HEK293 (cell line): ENCODE measurements at regions not wholly inside any gene's neighbourhood (a gene's known extent, or its start where the extent isn't known, plus 50 kb on each side); places are given as distances from the start of the nearest gene placed in this dataset.

Experiments
- CTCF ChIA-PET: fragments of 350-600 bp; formaldehyde crosslinking; extraction: SDS; loops from one replicate; lab custom pipeline; 2021; ENCODE audit warnings: antibody characterized with exemption; lab: Yijun Ruan, JAX
- POLR2A ChIA-PET: fragments of 300-600 bp; formaldehyde crosslinking; extraction: SDS; loops from one replicate; lab custom pipeline; 2020; ENCODE audit warnings: antibody characterized with exemption, inconsistent platforms; lab: Yijun Ruan, JAX
- H3K27ac ChIP-seq: fragments of 200-500 bp; sonication (Bioruptor generic); 2 replicates; pipeline ENCODE4 v1.5.1; 2014; ENCODE audit warnings: low read depth, low read length, control low read depth, inconsistent platforms; ENCODE audit errors: extremely low read depth
- H3K36me3 ChIP-seq, 2 experiments: fragments of 200-500 bp in 1 of 2; sonication (Bioruptor generic) in 1 of 2; 1 replicate in 1 of 2; 2 replicates in 1 of 2; pipeline ENCODE4 v1.5.1; 2014 to 2017; ENCODE audit warnings: inconsistent platforms in 2 of 2, low read length in 2 of 2; ENCODE audit not compliant: control insufficient read depth in 2 of 2, insufficient read depth in 1 of 2
- H3K4me1 ChIP-seq: fragments of 200-500 bp; sonication (Bioruptor generic); 2 replicates; pipeline ENCODE4 v1.5.1; 2014; ENCODE audit warnings: mild to moderate bottlenecking, low read length, inconsistent platforms; ENCODE audit not compliant: control insufficient read depth, insufficient read depth
- H3K4me3 ChIP-seq: 2 replicates; pipeline ENCODE4 v1.5.1; 2011; ENCODE audit warnings: low read depth, mild to moderate bottlenecking, control low read depth, low read length, moderate library complexity
- H3K9me3 ChIP-seq: fragments of 200-500 bp; sonication (Bioruptor generic); 2 replicates; pipeline ENCODE4 v1.5.1; 2014; ENCODE audit warnings: low read depth, low read length, inconsistent platforms; ENCODE audit not compliant: control insufficient read depth, insufficient read depth
- FEZF1 ChIP-seq: fragments of 450-650 bp; formaldehyde crosslinking; IDR thresholded peaks from 2 replicates; pipeline ENCODE4 v1.5.1; 2016; ENCODE audit warnings: missing biosample characterization, missing genetic modification characterization
- GLIS1 ChIP-seq: fragments of 450-650 bp; formaldehyde crosslinking; IDR thresholded peaks from 2 replicates; pipeline ENCODE4 v1.5.1; 2016; ENCODE audit warnings: missing biosample characterization, missing genetic modification characterization
- KLF1 ChIP-seq: fragments of 450-650 bp; formaldehyde crosslinking; IDR thresholded peaks from 2 replicates; pipeline ENCODE4 v1.5.1; 2016; ENCODE audit warnings: missing biosample characterization, missing genetic modification characterization
- KLF16 ChIP-seq: fragments of 450-650 bp; formaldehyde crosslinking; IDR thresholded peaks from 2 replicates; pipeline ENCODE4 v1.5.1; 2017; ENCODE audit warnings: missing biosample characterization, missing genetic modification characterization
- OVOL3 ChIP-seq: fragments of 450-650 bp; formaldehyde crosslinking; IDR thresholded peaks from 2 replicates; pipeline ENCODE4 v1.5.1; 2016; ENCODE audit warnings: missing biosample characterization, missing genetic modification characterization
- WT1 ChIP-seq: fragments of 450-650 bp; formaldehyde crosslinking; IDR thresholded peaks from 2 replicates; pipeline ENCODE4 v1.5.1; 2016; ENCODE audit warnings: missing biosample characterization, missing genetic modification characterization
- ZBTB20 ChIP-seq: fragments of 450-650 bp; formaldehyde crosslinking; IDR thresholded peaks from 2 replicates; pipeline ENCODE4 v1.5.1; 2016; ENCODE audit warnings: missing biosample characterization, missing genetic modification characterization
- ZBTB48 ChIP-seq: fragments of 450-650 bp; formaldehyde crosslinking; IDR thresholded peaks from 2 replicates; pipeline ENCODE4 v1.5.1; 2016; ENCODE audit warnings: missing biosample characterization, missing genetic modification characterization
- ZEB2 ChIP-seq: fragments of 450-650 bp; formaldehyde crosslinking; IDR thresholded peaks from 2 replicates; pipeline ENCODE4 v1.5.1; 2016; ENCODE audit warnings: missing biosample characterization, missing genetic modification characterization
- ZFP3 ChIP-seq: fragments of 450-650 bp; formaldehyde crosslinking; IDR thresholded peaks from 2 replicates; pipeline ENCODE4 v1.5.1; 2016; ENCODE audit warnings: low read depth, missing biosample characterization, missing genetic modification characterization
- ZFP37 ChIP-seq: fragments of 450-650 bp; formaldehyde crosslinking; IDR thresholded peaks from 2 replicates; pipeline ENCODE4 v1.5.1; 2016; ENCODE audit warnings: missing biosample characterization, missing genetic modification characterization
- ZNF138 ChIP-seq: fragments of 450-650 bp; formaldehyde crosslinking; IDR thresholded peaks from 2 replicates; pipeline ENCODE4 v1.5.1; 2016; ENCODE audit warnings: missing biosample characterization, missing genetic modification characterization, borderline replicate concordance
- ZNF16 ChIP-seq: fragments of 450-650 bp; formaldehyde crosslinking; IDR thresholded peaks from 2 replicates; pipeline ENCODE4 v1.5.1; 2016; ENCODE audit warnings: low read depth, missing biosample characterization, missing genetic modification characterization
- ZNF184 ChIP-seq: fragments of 450-650 bp; IDR thresholded peaks from 2 replicates; pipeline ENCODE4 v1.5.1; 2018; ENCODE audit warnings: missing biosample characterization, mild to moderate bottlenecking, missing genetic modification characterization
- ZNF2 ChIP-seq: fragments of 450-650 bp; formaldehyde crosslinking; IDR thresholded peaks from 2 replicates; pipeline ENCODE4 v1.5.1; 2016; ENCODE audit warnings: missing biosample characterization, missing genetic modification characterization
- ZNF266 ChIP-seq: fragments of 450-650 bp; formaldehyde crosslinking; IDR thresholded peaks from 2 replicates; pipeline ENCODE4 v1.5.1; 2016; ENCODE audit warnings: missing biosample characterization, missing genetic modification characterization, low read depth
- ZNF423 ChIP-seq: fragments of 450-650 bp; formaldehyde crosslinking; IDR thresholded peaks from 2 replicates; pipeline ENCODE4 v1.5.1; 2016; ENCODE audit warnings: missing biosample characterization, missing genetic modification characterization
- ZNF48 ChIP-seq: fragments of 450-650 bp; formaldehyde crosslinking; IDR thresholded peaks from 2 replicates; pipeline ENCODE4 v1.5.1; 2016; ENCODE audit warnings: missing biosample characterization, missing genetic modification characterization
- ZNF707 ChIP-seq: fragments of 450-650 bp; formaldehyde crosslinking; IDR thresholded peaks from 2 replicates; pipeline ENCODE4 v1.5.1; 2016; ENCODE audit warnings: missing biosample characterization, missing genetic modification characterization
- TF ChIP-seq, protein P1 (sequence below): fragments of 450-650 bp; formaldehyde crosslinking; IDR thresholded peaks from 2 replicates; pipeline ENCODE4 v1.5.1; 2016; ENCODE audit warnings: missing biosample characterization, missing genetic modification characterization
- TF ChIP-seq, protein P2 (sequence below): fragments of 450-650 bp; formaldehyde crosslinking; IDR thresholded peaks from 2 replicates; pipeline ENCODE4 v1.5.1; 2017; ENCODE audit warnings: missing biosample characterization, missing genetic modification characterization
- TF ChIP-seq, protein P3 (sequence below): fragments of 450-650 bp; formaldehyde crosslinking; IDR thresholded peaks from 2 replicates; pipeline ENCODE4 v1.5.1; 2016; ENCODE audit warnings: missing biosample characterization, missing genetic modification characterization
- TF ChIP-seq, protein P4 (sequence below): fragments of 450-650 bp; formaldehyde crosslinking; IDR thresholded peaks from 2 replicates; pipeline ENCODE4 v1.5.1; 2016; ENCODE audit warnings: missing biosample characterization, missing genetic modification characterization

DNA sequence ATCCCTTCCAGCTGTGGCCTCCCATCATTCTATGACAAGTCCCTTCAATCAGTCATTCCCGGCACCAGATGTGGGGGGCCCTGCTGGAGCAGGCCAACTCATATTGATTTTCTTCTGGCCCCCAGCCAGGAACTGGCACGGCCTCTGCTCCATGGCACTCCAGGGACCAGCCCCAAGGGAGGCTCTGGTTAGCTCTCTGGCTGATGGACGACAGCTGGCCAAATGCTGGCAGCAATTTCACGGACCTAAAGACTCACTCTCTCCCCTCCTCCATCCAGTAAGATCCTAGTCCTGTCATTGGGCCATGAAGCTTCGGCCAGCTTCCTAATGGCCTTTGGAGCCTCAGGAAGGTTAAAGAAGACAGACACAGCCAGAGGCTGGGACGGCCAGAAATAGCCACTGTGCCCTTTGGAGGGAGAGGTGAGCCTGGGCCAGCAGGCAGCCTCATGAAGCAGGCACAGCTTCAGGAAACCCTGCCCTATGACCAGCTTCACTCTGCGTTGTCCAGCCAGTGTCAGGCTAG, 131.0 kb downstream of the MEX3B start (continued):
- TF ChIP-seq, protein P1, sequence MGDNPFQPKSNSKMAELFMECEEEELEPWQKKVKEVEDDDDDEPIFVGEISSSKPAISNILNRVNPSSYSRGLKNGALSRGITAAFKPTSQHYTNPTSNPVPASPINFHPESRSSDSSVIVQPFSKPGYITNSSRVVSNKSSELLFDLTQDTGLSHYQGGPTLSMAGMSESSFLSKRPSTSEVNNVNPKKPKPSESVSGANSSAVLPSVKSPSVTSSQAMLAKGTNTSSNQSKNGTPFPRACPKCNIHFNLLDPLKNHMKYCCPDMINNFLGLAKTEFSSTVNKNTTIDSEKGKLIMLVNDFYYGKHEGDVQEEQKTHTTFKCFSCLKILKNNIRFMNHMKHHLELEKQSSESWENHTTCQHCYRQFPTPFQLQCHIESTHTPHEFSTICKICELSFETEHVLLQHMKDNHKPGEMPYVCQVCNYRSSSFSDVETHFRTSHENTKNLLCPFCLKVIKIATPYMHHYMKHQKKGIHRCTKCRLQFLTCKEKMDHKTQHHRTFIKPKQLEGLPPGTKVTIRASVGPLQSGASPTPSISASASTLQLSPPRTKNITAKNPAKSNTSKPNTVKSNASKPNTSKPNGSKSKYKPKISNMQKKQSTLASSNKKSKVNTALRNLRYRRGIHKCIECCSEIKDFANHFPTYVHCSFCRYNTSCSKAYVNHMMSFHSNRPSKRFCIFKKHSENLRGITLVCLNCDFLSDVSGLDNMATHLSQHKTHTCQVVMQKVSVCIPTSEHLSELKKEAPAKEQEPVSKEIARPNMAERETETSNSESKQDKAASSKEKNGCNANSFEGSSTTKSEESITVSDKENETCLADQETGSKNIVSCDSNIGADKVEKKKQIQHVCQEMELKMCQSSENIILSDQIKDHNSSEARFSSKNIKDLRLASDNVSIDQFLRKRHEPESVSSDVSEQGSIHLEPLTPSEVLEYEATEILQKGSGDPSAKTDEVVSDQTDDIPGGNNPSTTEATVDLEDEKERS (tag by site-specific recombination): no peak
- TF ChIP-seq KLF1 (tag by site-specific recombination): no peak
- TF ChIP-seq FEZF1 (tag by site-specific recombination): peak; percentile 22; the same call in 1 of the 2 replicates
- no peak for TF ChIP-seq KLF16 (tag by site-specific recombination)
- TF ChIP-seq ZNF2 (tag by site-specific recombination): no peak
- TF ChIP-seq WT1 (tag by site-specific recombination): no peak
- no peak for TF ChIP-seq ZNF48 (tag by site-specific recombination)
- no peak for TF ChIP-seq ZNF138 (tag by site-specific recombination)
- no peak for TF ChIP-seq ZEB2 (tag by site-specific recombination)
- peak; percentile 47; the same call in 1 of the 2 replicates for TF ChIP-seq ZBTB48
- TF ChIP-seq, protein P2, sequence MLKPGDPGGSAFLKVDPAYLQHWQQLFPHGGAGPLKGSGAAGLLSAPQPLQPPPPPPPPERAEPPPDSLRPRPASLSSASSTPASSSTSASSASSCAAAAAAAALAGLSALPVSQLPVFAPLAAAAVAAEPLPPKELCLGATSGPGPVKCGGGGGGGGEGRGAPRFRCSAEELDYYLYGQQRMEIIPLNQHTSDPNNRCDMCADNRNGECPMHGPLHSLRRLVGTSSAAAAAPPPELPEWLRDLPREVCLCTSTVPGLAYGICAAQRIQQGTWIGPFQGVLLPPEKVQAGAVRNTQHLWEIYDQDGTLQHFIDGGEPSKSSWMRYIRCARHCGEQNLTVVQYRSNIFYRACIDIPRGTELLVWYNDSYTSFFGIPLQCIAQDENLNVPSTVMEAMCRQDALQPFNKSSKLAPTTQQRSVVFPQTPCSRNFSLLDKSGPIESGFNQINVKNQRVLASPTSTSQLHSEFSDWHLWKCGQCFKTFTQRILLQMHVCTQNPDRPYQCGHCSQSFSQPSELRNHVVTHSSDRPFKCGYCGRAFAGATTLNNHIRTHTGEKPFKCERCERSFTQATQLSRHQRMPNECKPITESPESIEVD: no peak
- no peak for TF ChIP-seq ZNF707 (tag by site-specific recombination)
- TF ChIP-seq, protein P3, sequence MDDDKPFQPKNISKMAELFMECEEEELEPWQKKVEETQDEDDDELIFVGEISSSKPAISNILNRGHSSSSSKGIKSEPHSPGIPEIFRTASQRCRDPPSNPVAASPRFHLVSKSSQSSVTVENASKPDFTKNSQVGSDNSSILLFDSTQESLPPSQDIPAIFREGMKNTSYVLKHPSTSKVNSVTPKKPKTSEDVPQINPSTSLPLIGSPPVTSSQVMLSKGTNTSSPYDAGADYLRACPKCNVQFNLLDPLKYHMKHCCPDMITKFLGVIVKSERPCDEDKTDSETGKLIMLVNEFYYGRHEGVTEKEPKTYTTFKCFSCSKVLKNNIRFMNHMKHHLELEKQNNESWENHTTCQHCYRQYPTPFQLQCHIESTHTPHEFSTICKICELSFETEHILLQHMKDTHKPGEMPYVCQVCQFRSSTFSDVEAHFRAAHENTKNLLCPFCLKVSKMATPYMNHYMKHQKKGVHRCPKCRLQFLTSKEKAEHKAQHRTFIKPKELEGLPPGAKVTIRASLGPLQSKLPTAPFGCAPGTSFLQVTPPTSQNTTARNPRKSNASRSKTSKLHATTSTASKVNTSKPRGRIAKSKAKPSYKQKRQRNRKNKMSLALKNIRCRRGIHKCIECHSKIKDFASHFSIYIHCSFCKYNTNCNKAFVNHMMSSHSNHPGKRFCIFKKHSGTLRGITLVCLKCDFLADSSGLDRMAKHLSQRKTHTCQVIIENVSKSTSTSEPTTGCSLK: no peak
- no peak for TF ChIP-seq ZFP37 (tag by site-specific recombination)
- TF ChIP-seq ZNF423 (tag by site-specific recombination): 0 out of 2 replicates have a peak, but pooled peaks have one; percentile 45
- no peak for TF ChIP-seq GLIS1 (tag by site-specific recombination)
- TF ChIP-seq ZFP3 (tag by site-specific recombination): no peak
- 0 out of 2 replicates have a peak, but pooled peaks have one; percentile 28 for TF ChIP-seq ZBTB20 (tag by site-specific recombination)
- TF ChIP-seq OVOL3: no peak

DNA sequence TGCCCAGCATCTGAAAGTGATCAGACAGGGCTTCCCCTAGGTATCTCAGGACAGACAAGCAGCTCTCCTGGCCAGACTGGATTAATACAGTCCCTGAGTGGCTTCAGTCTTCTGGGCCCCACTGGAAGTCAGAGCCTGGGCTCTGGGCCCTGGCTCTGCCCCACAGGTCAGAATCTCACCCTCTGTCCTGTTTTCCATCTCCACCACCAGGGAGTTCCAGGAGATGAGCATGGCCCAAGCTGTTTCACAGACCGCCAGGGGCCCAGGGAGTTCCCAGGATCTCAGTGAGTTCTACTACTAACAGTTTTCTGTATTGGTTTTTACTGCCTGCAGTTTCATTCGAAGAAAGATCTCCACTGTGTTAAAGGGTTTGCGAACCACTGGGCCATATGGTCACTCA, 131.5 kb downstream of the MEX3B start:
- ChIA-PET CTCF (interaction anchor here (0.6 kb wide), 1 partner anchor 173 kb away, joined by 7 read pairs; no protein-coding TSS in a partner anchor), POLR2A (no interaction called here)
- Histone ChIP-seq H3K9me3 (no peaks in the 10 kb centered on the region), H3K36me3 (no peaks in the 10 kb centered on the region), H3K27ac (no peak overlapping the region), H3K4me1 (peaks cover 20% of the 10 kb centered on the region), H3K4me3 (no peak overlapping the region)
- TF ChIP-seq ZNF266 (tag by site-specific recombination) (peak; percentile 40; the same call in 1 of the 2 replicates), ZNF184 (no peak), ZNF16 (no peak)
- TF ChIP-seq, protein P4, sequence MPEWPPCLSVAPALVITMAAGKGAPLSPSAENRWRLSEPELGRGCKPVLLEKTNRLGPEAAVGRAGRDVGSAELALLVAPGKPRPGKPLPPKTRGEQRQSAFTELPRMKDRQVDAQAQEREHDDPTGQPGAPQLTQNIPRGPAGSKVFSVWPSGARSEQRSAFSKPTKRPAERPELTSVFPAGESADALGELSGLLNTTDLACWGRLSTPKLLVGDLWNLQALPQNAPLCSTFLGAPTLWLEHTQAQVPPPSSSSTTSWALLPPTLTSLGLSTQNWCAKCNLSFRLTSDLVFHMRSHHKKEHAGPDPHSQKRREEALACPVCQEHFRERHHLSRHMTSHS (tag by site-specific recombination): no peak
